Parathyroid adenoma (tissue), 2 donors: ENCODE measurements at regions not wholly inside any gene's neighbourhood (a gene's known extent, or its start where the extent isn't known, plus 50 kb on each side); places are given as distances from the start of the nearest gene placed in this dataset.

Source experiments
- H2AFZ ChIP-seq: fragments of 300-600 bp; sonication (generic); one replicate; pipeline ENCODE4 v1.7.0; 2017; ENCODE audit warnings: antibody characterized with exemption, mild to moderate bottlenecking
- H3K27ac ChIP-seq: fragments of 300-600 bp; sonication (generic); one replicate; pipeline ENCODE4 v1.7.0; 2017
- H3K27me3 ChIP-seq: fragments of 300-600 bp; sonication (generic); one replicate; pipeline ENCODE4 v1.7.0; 2017; ENCODE audit warnings: low read length; ENCODE audit not compliant: control insufficient read depth, insufficient read depth
- H3K36me3 ChIP-seq: fragments of 300-600 bp; sonication (generic); one replicate; pipeline ENCODE4 v1.7.0; 2017; ENCODE audit warnings: low read length; ENCODE audit not compliant: control insufficient read depth, insufficient read depth
- H3K4me1 ChIP-seq: fragments of 300-600 bp; sonication (generic); one replicate; pipeline ENCODE4 v1.7.0; 2017; ENCODE audit warnings: control low read depth
- H3K4me2 ChIP-seq: fragments of 300-600 bp; sonication (generic); one replicate; pipeline ENCODE4 v1.7.0; 2017; ENCODE audit warnings: low read length
- H3K4me3 ChIP-seq: fragments of 300-600 bp; sonication (generic); one replicate; pipeline ENCODE4 v1.7.0; 2017; ENCODE audit warnings: low read depth, low read length
- H3K79me2 ChIP-seq: fragments of 300-600 bp; sonication (generic); one replicate; pipeline ENCODE4 v1.7.0; 2017; ENCODE audit warnings: control low read depth
- H3K9ac ChIP-seq: fragments of 300-600 bp; sonication (generic); one replicate; pipeline ENCODE4 v1.7.0; 2017; ENCODE audit warnings: mild to moderate bottlenecking
- H3K9me3 ChIP-seq: fragments of 300-600 bp; sonication (generic); one replicate; pipeline ENCODE4 v1.7.0; 2017; ENCODE audit warnings: low read length; ENCODE audit not compliant: control insufficient read depth
- CTCF ChIP-seq: fragments of 300-600 bp; sonication (generic); IDR thresholded peaks from one replicate; pipeline ENCODE4 v1.7.0; 2017; ENCODE audit warnings: antibody characterized with exemption, mild to moderate bottlenecking
- donor health status: primary hyperparathyroidism.

GRCh38 chr13:79650688-79651087 is 169.7 kb downstream of the NDFIP2 start:
- Histone ChIP-seq H3K27me3 (no peaks in the 10 kb centered on the region), H3K9me3 (no peaks in the 10 kb centered on the region), H3K9ac (no peak overlapping the region), H3K36me3 (no peaks in the 10 kb centered on the region), H3K27ac (no peak overlapping the region), H3K4me3 (no peak overlapping the region), H3K79me2 (no peaks in the 10 kb centered on the region), H3K4me2 (no peak overlapping the region), H3K4me1 (no peaks in the 10 kb centered on the region), H2AFZ (no peak overlapping the region)
- TF ChIP-seq CTCF = no peak

GRCh38 chr13:79648191-79648590 is 167.2 kb downstream of the NDFIP2 start:
- H3K27ac ChIP-seq = no peak overlapping the region

GRCh38 chr13:79647533-79647932 is 166.6 kb downstream of the NDFIP2 start:
- Histone ChIP-seq H3K9ac (no peak overlapping the region), H3K27me3 (no peaks in the 10 kb centered on the region), H3K79me2 (no peaks in the 10 kb centered on the region), H3K4me3 (no peak overlapping the region), H3K27ac (no peak overlapping the region), H3K36me3 (no peaks in the 10 kb centered on the region), H3K9me3 (no peaks in the 10 kb centered on the region), H2AFZ (no peak overlapping the region), H3K4me1 (no peaks in the 10 kb centered on the region), H3K4me2 (no peak overlapping the region)
- TF ChIP-seq CTCF = no peak

More at GRCh38 chr13:79648191-79648590, 167.2 kb downstream of the NDFIP2 start:
- H2AFZ ChIP-seq = no peak overlapping the region
- H3K4me3 ChIP-seq = no peak overlapping the region
- H3K4me2 ChIP-seq = no peak overlapping the region
- H3K9me3 ChIP-seq = no peaks in the 10 kb centered on the region
- H3K4me1 ChIP-seq = no peaks in the 10 kb centered on the region
- no peak for TF ChIP-seq CTCF
- H3K27me3 ChIP-seq = no peaks in the 10 kb centered on the region
- H3K36me3 ChIP-seq = no peaks in the 10 kb centered on the region
- no peaks in the 10 kb centered on the region for H3K79me2 ChIP-seq
- H3K9ac ChIP-seq = no peak overlapping the region

- Histone ChIP-seq H3K4me3 (no peak overlapping the region), H3K4me2 (no peak overlapping the region), H3K4me1 (no peaks in the 10 kb centered on the region), H3K9ac (no peak overlapping the region), H3K79me2 (no peaks in the 10 kb centered on the region), H3K9me3 (no peaks in the 10 kb centered on the region), H3K27ac (no peak overlapping the region), H2AFZ (no peak overlapping the region), H3K36me3 (no peaks in the 10 kb centered on the region), H3K27me3 (no peaks in the 10 kb centered on the region)
- TF ChIP-seq CTCF = no peak
These were observed 165.9 kb downstream of the NDFIP2 start for GRCh38 chr13:79646880-79647279.

- H3K4me1 ChIP-seq = no peaks in the 10 kb centered on the region
- no peak overlapping the region for H3K27ac ChIP-seq
- H3K4me3 ChIP-seq = no peak overlapping the region
- H3K4me2 ChIP-seq = no peak overlapping the region
- H3K9me3 ChIP-seq = no peaks in the 10 kb centered on the region
- no peaks in the 10 kb centered on the region for H3K36me3 ChIP-seq
- no peaks in the 10 kb centered on the region for H3K27me3 ChIP-seq
- no peak overlapping the region for H3K9ac ChIP-seq
- H2AFZ ChIP-seq = no peak overlapping the region
- no peaks in the 10 kb centered on the region for H3K79me2 ChIP-seq
- no peak for TF ChIP-seq CTCF
These were observed 164.6 kb downstream of the NDFIP2 start for GRCh38 chr13:79645569-79645968.
